AG20443 (cell line): ENCODE measurements at regions not wholly inside any gene's neighbourhood (a gene's known extent, or its start where the extent isn't known, plus 50 kb on each side); places are given as distances from the start of the nearest gene placed in this dataset.
"Not testable (repeated sequence)": the region's sequence is repeated elsewhere in the genome, so short reads cannot be mapped to it uniquely, and the experiment has no call there.

Experiments
- DNase-seq: peaks from one replicate; pipeline ENCODE4 v3.0.0; 2012; ENCODE audit warnings: low spot score, mixed read lengths

DNA sequence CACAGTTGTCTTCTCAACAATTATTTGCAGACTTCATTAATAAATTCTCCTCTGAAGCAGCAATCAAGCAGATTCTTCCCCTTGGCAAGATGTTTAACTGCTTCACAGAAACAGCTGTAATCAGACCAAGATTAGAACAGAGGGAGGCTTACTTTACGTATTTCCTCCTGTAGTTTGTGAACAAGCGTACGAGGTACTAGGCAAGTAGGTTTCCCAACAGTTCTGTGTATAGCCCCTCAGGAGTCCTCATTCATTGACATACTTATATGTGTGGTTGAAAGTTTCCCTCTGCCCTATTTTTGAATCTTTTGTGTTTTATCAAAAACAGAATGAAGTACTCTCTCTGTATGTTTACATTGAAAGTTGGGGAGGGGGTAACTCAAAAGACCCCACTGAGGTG lies 128.0 kb downstream of the SPATA31D1 start:
- no peak for DNase-seq

DNA sequence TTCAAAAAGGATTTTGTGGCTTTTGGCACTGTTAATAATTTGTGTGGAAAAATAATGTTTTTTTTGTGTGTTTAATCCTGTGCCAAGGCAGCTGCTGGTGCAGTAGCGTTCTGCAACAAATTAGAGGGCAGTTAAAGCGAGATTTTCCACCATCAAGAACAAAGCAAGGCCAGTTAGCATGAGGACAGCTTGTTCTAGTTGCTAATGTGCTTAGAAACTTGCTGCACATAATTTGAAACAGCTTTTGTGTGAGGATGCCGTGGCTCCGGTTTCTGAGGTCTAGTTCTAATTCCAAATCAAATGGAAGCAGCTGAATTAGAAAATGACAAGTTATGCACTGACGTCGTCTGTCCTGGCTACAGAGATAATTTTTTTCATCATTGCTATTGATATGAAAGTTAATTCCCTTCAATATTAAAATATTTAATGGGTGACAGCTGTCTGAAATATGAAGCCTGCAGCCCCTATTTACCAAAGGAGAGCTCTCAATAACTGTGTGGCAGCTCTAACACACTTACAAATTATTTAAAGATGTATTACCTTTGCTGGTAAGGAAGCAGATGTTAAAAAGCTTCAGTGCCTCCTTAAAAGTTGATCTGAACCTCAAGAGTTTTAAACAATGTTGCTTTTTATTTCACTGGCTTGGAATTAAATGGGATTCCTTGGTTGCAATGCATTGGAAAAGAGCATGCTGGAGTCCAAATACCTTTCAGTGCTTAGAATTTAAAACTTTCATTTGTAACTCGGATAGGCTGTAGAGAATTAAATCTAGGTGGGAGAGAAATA lies 128.6 kb downstream of the SPATA31D1 start:
- DNase-seq: peak; percentile 55

- DNase-seq: no peak
Observed at GRCh38 chr9:82122731-82123130, 134.2 kb downstream of the SPATA31D1 start.

DNA sequence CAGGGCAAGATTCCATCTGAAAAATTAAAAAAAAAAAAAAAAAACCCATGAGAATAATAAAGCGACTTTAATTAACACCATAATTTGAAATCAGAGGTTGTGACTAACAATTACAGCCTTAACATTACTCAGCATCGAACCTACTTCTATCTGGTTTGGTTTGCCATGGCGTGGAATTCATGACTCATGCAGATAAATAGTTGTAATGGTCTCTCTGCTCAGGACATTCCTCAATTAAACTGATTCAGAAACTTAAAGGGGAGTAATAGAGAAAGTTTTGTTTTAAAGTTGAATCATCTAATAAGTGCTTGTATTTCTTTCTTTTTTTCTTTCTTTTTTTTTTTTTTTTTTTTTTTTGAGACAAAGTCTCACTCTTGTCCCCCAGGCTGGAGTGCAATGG lies 135.5 kb downstream of the SPATA31D1 start:
- peak; percentile 79 for DNase-seq

DNA sequence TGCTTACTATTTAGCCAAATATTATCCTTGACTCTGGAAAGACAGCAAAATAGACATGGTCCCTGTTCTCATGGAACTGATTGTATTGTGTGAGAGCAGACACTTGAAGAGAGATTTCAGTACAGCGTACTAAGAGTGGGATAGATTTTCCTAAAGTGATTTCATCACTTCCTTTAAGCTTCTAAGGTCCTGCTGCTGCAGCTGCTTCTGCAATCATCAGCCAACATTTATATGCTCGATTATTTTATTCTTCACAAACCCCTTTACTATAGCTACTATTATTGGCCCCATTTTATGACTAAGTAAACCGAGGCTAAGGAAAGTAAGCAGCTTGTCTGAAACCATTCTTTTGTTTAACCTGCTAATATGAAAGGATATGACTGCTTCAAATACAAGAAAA lies 137.7 kb downstream of the SPATA31D1 start:
- DNase-seq: no peak

GRCh38 chr9:82127465-82127864 lies 138.9 kb downstream of the SPATA31D1 start:
- DNase-seq: no peak

- DNase-seq: no peak
Observed at GRCh38 chr9:82128011-82128696, 139.6 kb downstream of the SPATA31D1 start.

DNA sequence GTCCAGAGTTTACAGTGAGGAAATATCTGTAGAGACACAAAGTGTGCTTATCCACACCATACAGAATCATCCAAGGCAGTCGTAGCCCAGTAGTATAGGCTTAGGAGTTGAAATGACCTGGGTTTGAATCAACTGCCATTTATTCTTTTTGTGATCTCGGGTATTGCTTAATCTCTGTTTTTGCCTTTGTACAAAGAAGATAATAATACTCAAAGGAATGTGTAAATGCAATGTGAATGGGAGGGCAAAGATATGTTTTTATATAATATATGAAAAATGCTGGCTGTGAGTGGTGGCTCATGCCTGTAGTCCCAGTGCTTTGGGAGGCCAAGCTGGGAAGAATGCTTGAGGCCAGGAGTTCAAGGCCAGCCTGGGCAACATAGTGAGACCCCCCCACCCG lies 141.1 kb downstream of the SPATA31D1 start:
- no peak for DNase-seq

DNA sequence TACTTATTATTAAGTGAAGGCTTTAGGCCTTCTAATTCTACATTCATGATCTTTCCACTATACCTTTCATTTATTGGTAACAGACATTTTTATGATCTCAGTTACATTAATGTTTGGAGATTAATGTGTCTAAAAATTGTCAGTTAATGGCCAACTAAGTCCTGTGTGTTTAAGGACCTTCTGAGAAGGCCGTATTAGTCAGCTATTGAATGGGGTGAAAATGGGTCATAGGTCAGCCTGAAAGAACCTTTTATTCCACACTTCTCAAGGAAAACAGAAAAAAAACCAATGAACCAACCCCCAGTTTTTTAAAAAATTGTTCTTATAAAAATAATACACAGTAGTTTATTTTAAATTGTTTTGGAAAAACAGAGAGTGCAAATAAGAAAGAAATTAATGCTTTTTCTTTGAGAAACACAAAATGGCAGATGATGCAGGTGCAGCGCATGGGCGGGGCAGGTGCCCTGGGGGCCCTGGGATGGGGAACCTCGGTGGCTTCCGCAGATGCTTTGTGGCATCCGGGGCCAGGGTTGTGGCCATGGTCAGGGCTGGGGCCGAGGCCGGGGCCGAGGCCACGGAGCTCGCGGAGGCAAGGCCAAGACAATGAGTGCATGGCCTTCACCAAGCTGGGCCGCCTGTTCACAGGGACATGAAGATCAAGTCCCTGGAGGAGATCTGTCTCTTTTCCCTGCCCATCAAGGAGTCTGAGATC lies 141.9 kb downstream of the SPATA31D1 start:
- no peak for DNase-seq

DNA sequence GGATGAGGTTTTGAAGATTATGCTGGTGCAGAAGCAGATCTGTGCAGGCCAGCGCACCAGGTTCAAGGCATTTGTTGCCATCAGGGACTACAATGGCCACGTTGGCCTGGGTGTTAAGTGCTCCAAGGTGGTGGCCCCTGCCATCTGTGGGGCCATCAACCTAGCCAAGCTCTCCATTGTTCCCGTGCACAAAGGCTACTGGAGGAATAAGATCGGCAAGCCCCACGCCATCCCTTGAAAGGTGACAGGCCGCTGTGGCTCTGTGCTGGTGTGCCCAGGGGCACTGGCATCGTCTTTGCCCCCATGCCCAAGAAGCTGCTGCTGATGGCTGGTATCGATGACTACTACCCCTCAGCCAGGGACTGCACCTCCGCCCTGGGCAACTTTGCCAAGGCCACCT lies 142.5 kb downstream of the SPATA31D1 start:
- no peak for DNase-seq

GRCh38 chr9:82132024-82132423 lies 143.5 kb downstream of the SPATA31D1 start:
- no peak for DNase-seq

DNA sequence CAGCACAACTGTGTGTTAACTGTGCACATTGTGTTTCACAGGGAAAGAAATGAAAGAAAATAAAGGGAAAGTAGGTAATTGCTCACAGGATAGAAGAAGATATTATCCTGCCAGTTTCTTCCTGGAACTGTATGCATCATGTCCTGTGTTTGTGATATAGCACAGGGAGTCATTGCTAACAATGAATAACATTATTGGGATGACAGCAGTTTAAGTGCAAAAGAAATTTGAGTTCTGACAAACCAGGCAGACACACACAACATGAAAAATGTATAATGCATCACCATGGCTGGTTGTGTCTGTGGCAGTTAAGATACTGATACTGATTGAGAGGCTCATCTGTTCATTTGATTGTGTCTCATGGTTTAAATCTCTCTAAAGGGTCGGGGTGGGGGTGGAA lies 145.4 kb downstream of the SPATA31D1 start:
- no peak for DNase-seq

- no peak for DNase-seq
Observed at GRCh38 chr9:82135106-82135505, 146.5 kb downstream of the SPATA31D1 start.

DNA sequence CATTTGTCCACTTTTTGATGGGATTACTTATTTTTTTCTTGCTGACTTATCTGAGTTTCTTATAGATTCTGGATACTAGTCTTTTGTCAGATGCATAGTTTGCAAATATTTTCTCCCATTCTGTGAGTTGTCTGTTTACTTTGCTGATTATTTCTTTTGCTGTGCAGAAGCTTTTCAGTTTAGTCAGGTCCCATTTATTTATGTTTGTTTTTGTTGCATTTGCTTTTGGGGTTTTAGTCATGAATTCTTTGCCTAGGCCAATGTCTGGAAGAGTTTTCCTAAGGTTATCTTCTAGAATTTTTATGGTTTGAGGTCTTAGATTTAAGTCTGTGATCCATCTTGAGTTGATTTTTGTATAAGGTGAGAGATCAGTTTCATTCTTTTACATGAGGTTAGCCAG lies 149.5 kb downstream of the SPATA31D1 start:
- not testable (repeated sequence) for DNase-seq

DNA sequence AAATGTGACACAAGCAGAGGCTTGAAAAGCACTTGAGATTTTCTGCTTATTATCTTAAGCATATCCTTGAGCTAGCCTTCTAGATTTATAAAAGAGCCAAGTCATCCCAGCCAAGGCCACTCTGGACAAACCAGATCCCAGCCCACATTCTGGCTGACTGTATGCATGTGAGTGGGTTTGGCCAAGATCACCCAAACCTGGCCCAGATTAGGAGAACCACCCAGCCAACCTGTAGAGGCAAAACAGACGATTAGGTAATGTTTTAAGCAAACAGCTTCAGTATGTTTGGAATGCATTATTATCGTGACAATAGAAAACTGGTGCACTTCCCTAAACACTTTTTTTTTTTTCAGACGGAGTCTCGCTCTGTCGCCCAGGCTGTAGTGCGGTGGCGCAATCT lies 151.9 kb downstream of the SPATA31D1 start:
- no peak for DNase-seq

- no peak for DNase-seq
Observed at GRCh38 chr9:82144803-82145202, 156.2 kb downstream of the SPATA31D1 start.

GRCh38 chr9:82146677-82147076 lies 158.1 kb downstream of the SPATA31D1 start:
- DNase-seq: no peak

GRCh38 chr9:82147798-82148425 lies 159.3 kb downstream of the SPATA31D1 start:
- no peak for DNase-seq

- no peak for DNase-seq
Observed at GRCh38 chr9:82148426-82148810, 159.8 kb downstream of the SPATA31D1 start.

- DNase-seq: peak; percentile 71
Observed at GRCh38 chr9:82148901-82149461, 160.4 kb downstream of the SPATA31D1 start.

DNA sequence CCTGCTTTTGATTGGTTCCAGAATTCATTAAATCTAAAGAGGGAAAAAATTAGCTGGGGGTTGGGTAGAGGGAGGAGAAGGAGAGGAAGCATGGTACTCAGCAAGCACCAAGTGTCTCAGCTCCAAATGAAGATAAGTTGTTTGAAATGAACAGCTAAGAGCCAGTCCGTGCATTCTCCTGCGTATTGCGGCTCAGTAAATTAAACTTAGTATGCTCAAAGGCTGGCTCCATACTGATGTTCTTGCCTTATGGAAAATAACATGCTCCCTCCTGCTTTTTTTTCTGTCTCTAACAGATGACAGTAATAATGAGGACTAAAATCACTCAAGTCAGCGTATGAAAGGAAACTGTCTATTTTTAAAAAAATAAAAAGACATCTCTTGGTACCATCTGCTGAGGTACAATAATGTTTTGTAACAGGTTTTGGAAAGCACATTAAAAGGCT lies 161.0 kb downstream of the SPATA31D1 start:
- no peak for DNase-seq

DNA sequence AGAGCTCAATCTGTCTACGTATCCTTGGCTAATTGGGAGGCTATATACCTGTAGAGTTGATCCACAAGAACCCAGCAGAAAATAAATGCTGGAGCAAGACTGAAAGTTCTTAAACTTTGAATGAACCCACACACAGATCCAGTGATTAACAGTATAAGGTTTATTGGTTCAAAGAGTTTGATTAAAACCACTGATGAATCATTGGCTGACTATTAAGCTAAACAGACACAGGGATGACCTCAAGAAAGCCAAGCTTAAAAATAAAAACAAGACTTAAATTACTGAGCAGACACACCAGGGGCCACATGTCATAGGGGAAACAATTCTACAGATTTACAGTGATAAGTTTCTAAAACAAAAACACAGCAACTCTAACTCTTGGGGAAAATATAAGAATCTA lies 163.6 kb downstream of the SPATA31D1 start:
- DNase-seq: no peak
